ENCODE measurements at regions not wholly inside any gene's neighbourhood (a gene's known extent, or its start where the extent isn't known, plus 50 kb on each side); places are given as distances from the start of the nearest gene placed in this dataset.

GRCh38 chr11:97832451-97832850 lies 1188.3 kb upstream of the CNTN5 start:
- TF ChIP-seq CTCF (IDR thresholded peaks at IDR 0.05; ENCODE audit: low read depth, low read length, poor library complexity, severe bottlenecking) (no peak), EZH2phosphoT487 (IDR thresholded peaks at IDR 0.05; ENCODE audit: borderline replicate concordance, low read length) (no peak)
